ENCODE measurements at regions not wholly inside any gene's neighbourhood (a gene's known extent, or its start where the extent isn't known, plus 50 kb on each side); places are given as distances from the start of the nearest gene placed in this dataset.

DNA sequence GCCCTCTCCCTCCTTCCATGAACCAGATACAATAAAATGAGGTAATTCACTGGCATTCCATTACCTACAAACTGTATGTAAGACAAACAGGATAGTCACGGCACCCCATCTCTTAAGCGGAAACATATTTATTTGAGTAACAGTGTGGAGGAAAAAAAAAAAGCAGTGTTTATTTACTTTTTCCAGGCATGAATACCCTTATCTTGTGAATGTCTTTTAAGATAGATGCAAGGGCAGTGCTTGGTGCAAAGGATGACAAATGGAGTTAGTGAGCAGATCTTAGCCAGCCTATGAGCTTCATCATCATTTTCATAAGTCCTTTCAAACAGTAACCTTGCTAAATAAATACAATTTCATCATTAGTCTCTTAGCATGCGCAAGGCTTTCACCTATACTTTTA, 1661.8 kb upstream of the SPRY2 start:
- no peak for DNase-seq
- no peak for TF ChIP-seq EP300 (IDR thresholded peaks at IDR 0.05)
- TF ChIP-seq POLR2A (IDR thresholded peaks at IDR 0.05), result no peak
- no peak for TF ChIP-seq POLR2AphosphoS5 (IDR thresholded peaks at IDR 0.05)
- TF ChIP-seq, protein P1, sequence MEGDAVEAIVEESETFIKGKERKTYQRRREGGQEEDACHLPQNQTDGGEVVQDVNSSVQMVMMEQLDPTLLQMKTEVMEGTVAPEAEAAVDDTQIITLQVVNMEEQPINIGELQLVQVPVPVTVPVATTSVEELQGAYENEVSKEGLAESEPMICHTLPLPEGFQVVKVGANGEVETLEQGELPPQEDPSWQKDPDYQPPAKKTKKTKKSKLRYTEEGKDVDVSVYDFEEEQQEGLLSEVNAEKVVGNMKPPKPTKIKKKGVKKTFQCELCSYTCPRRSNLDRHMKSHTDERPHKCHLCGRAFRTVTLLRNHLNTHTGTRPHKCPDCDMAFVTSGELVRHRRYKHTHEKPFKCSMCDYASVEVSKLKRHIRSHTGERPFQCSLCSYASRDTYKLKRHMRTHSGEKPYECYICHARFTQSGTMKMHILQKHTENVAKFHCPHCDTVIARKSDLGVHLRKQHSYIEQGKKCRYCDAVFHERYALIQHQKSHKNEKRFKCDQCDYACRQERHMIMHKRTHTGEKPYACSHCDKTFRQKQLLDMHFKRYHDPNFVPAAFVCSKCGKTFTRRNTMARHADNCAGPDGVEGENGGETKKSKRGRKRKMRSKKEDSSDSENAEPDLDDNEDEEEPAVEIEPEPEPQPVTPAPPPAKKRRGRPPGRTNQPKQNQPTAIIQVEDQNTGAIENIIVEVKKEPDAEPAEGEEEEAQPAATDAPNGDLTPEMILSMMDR (IDR thresholded peaks at IDR 0.05), result no peak
- Histone ChIP-seq H3K36me3 (no peaks in the 10 kb centered on the region), H3K4me3 (no peak overlapping the region), H3K27ac (no peak overlapping the region), H3K9me3 (no peaks in the 10 kb centered on the region), H3K27me3 (no peaks in the 10 kb centered on the region), H3K4me1 (no peaks in the 10 kb centered on the region)
- intact Hi-C loops (cut with DNase I), result no loop called here
- WGBS, 2 donors, result 62 to 77% methylated on average over 3 of the region's 3 CpGs

DNA sequence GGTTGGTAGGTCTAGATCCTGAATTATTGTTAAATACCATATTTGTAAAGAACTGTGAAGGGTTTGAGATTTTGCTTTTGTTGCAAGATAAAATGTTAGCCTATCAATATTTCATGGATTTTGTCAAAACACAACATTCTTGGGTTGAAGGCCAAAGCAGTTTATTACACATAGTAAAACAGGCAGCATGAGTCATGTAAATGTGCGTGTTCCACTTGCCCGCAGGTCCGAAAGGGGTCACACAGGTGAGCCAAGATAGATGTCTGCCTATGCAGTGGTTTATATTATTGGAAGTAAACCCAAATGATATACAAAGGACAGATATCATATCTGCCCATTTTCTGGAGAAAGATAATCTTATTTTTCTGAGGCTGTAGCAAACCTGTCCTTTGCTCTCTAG, 1654.4 kb upstream of the SPRY2 start:
- TF ChIP-seq POLR2AphosphoS5 (IDR thresholded peaks at IDR 0.05) (no peak), EP300 (IDR thresholded peaks at IDR 0.05) (no peak), POLR2A (IDR thresholded peaks at IDR 0.05) (no peak)
- TF ChIP-seq, protein P1 (IDR thresholded peaks at IDR 0.05), result no peak
- Histone ChIP-seq H3K36me3 (no peaks in the 10 kb centered on the region), H3K9me3 (no peaks in the 10 kb centered on the region), H3K4me3 (no peak overlapping the region), H3K4me1 (no peaks in the 10 kb centered on the region), H3K27me3 (no peaks in the 10 kb centered on the region), H3K27ac (no peak overlapping the region)
- 70 to 85% methylated on average over 3 of the region's 3 CpGs for WGBS, 2 donors
- no peak for DNase-seq
- intact Hi-C loops (cut with DNase I), result no loop called here

DNA sequence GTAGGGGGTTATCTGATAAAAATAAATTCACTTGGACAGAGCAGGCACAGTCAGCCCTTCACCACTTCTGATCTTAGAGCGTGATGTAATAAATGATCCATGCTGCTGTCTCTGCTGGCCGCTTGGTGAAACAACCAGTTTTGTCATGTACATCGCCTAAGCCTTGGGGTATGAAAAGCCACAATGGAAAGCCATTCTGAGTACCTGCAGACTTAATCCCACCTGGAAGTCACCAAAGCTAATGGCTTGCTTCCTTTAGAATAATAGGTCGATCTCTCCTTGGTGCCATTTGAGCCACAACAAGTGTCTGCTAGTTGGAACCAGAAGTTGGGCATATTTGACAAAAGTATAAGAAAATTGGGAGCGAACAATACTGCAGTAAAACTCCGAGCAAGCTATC, 1649.7 kb upstream of the SPRY2 start:
- no peak for TF ChIP-seq POLR2AphosphoS5 (IDR thresholded peaks at IDR 0.05)
- TF ChIP-seq EP300 (IDR thresholded peaks at IDR 0.05), result no peak
- TF ChIP-seq POLR2A (IDR thresholded peaks at IDR 0.05), result no peak
- TF ChIP-seq, protein P1 (IDR thresholded peaks at IDR 0.05), result no peak
- Histone ChIP-seq H3K9me3 (no peaks in the 10 kb centered on the region), H3K27me3 (no peaks in the 10 kb centered on the region), H3K36me3 (no peaks in the 10 kb centered on the region), H3K4me3 (no peak overlapping the region), H3K27ac (no peak overlapping the region), H3K4me1 (no peaks in the 10 kb centered on the region)
- 92 to 93% methylated on average over 6 of the region's 6 CpGs for WGBS, 2 donors
- intact Hi-C loops (cut with DNase I), result no loop called here
- no peak for DNase-seq

DNA sequence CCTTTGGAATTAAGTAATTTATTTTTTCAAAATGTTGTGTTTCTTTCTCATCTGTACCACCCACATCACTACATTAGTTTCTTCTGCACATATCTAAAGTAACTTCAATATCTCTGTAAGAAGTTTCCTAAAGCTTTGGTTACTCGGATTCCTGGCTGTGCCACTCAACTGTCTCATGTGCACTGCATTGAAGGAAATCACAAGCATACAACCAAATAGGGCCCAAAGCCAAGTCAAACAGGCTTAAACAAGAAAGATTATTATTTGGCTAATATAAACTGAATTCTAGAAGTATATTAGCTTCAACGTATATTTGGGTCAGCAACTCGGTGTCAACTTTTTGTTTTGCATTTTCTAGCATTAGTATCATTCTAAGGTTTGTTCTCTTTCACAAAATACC, 1647.6 kb upstream of the SPRY2 start:
- Histone ChIP-seq H3K27me3 (no peaks in the 10 kb centered on the region), H3K4me1 (no peaks in the 10 kb centered on the region), H3K4me3 (no peak overlapping the region), H3K27ac (no peak overlapping the region), H3K36me3 (no peaks in the 10 kb centered on the region), H3K9me3 (no peaks in the 10 kb centered on the region)
- DNase-seq, result no peak
- WGBS, 2 donors, result 48 to 68% methylated on average over 3 of the region's 3 CpGs
- no peak for TF ChIP-seq POLR2A (IDR thresholded peaks at IDR 0.05)
- no peak for TF ChIP-seq POLR2AphosphoS5 (IDR thresholded peaks at IDR 0.05)
- TF ChIP-seq, protein P1 (IDR thresholded peaks at IDR 0.05), result no peak
- no peak for TF ChIP-seq EP300 (IDR thresholded peaks at IDR 0.05)
- intact Hi-C loops (cut with DNase I), result no loop called here

DNA sequence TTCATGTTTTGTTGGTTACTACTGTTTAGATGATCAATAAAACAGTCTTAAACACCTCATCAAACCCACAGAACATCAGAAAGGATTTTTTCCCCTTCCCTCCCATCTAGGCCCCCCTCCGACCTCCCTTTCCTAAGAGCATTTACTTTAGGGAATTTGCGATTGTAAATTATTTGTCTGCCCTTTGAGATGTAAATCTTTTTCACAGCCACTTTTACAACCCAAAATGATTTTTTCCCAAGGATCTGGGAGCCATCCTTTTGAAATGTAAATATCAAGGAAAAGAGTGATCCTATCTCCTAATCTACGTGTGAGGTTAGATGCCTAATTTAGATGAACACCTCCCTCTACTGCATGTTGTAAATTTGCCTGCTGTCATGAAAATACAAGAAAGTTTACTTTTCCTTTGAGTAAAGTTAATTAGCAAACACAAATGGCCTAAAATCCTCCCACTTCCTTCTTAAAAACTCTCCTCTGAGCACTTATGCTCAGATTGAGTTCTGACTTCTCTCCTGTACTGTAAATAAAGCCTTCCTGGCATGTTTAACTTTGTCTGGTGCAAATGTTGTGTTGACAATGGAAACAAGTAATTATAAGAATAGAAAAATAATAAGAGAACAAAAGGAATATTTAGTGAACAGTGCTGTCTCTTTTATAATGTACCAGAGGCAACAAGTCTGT, 1646.9 kb upstream of the SPRY2 start:
- Histone ChIP-seq H3K4me3 (no peak overlapping the region), H3K4me1 (no peaks in the 10 kb centered on the region), H3K27me3 (no peaks in the 10 kb centered on the region), H3K36me3 (no peaks in the 10 kb centered on the region), H3K9me3 (no peaks in the 10 kb centered on the region), H3K27ac (no peak overlapping the region)
- intact Hi-C loops (cut with DNase I), result no loop called here
- 19 to 57% methylated on average over 3 of the region's 3 CpGs for WGBS, 2 donors
- TF ChIP-seq POLR2A (IDR thresholded peaks at IDR 0.05) (no peak), POLR2AphosphoS5 (IDR thresholded peaks at IDR 0.05) (no peak), EP300 (IDR thresholded peaks at IDR 0.05) (no peak)
- TF ChIP-seq, protein P1 (IDR thresholded peaks at IDR 0.05), result no peak
- no peak for DNase-seq

Data from sigmoid colon (tissue), 6 donors.